B cell (primary cell): ENCODE measurements at regions not wholly inside any gene's neighbourhood (a gene's known extent, or its start where the extent isn't known, plus 50 kb on each side); places are given as distances from the start of the nearest gene placed in this dataset.

Experiments
- CTCF ChIP-seq: fragments of 200-600 bp; IDR thresholded peaks from one replicate; pipeline ENCODE4 v1.8.0; 2022; ENCODE audit warnings: antibody characterized with exemption, mild to moderate bottlenecking
- EZH2 ChIP-seq: IDR thresholded peaks from 2 replicates; pipeline ENCODE4 v1.6.1; 2012; ENCODE audit warnings: borderline replicate concordance, low read depth, mild to moderate bottlenecking, moderate library complexity, low read length; ENCODE audit not compliant: insufficient read depth, poor library complexity, severe bottlenecking

GRCh38 chr12:48261773-48262172, 58.7 kb upstream of the OR10AD1 start:
- no peak for TF ChIP-seq CTCF
- TF ChIP-seq EZH2, result no peak
